HG03442 (cell line): ENCODE measurements at regions not wholly inside any gene's neighbourhood (a gene's known extent, or its start where the extent isn't known, plus 50 kb on each side); places are given as distances from the start of the nearest gene placed in this dataset.

Experiments used
- ATAC-seq: cut with Tn5 transposase; IDR thresholded peaks from one replicate; pipeline ENCODE4 v1.9.1; 2021; ENCODE audit warnings: mild to moderate bottlenecking, moderate library complexity; ENCODE audit not compliant: unreplicated experiment

GRCh38 chr2:15718103-15718943, 126.7 kb downstream of the DDX1 start:
- ATAC-seq = no peak

GRCh38 chr2:15718944-15719323, 127.3 kb downstream of the DDX1 start:
- no peak for ATAC-seq

GRCh38 chr2:15719566-15720313, 128.1 kb downstream of the DDX1 start:
- no peak for ATAC-seq

- no peak for ATAC-seq
Observed at GRCh38 chr2:15720561-15721307, 129.1 kb downstream of the DDX1 start.

DNA sequence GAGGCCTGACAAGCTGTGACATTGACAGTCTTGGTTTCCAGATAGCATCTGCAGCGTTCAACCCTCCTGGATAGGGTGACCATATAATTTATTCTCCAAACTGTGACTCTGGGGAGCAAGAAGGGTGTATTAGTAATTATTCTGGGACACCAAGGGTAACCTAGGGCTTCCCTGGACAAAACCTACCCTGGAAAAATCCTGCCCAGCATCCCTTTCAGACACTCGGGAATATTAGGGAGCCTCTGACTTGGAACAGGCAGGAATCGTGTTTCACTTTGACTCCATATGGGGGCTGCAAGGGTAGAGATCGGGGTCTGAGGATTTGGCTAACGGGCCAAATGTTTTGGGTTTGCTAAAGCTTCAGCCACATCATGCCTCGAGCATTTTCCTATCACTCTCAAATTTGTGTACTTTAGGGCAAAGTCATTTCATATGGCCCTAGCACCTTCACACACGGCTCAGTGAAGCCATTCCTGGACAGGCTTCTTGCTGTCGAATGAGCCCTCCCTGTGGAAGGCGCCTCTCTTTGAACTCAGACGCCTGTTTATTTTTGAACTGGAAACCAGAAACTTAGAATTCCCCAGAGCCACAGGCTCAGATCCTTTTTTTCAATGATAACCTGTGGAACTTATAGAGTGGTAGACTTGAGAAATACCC, 129.9 kb downstream of the DDX1 start:
- ATAC-seq = no peak

DNA sequence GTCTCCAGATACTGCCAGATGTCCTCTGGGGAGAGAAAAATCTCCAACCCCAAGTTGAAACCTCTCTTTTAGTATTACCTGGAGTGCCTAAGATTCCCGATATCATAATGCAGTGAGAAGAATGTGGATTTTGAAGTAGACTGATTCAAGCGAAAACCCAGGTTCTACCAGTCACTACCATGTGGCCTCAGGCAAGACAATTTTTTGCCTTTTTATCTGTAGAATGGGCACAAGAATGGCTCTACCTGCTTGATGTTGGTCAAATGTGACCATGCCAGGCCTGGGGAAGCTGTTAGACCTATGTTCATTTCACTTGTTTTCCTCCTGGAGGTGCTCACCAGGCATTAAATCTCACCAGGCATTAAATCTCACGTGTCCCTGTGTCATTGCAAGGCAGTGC, 131.3 kb downstream of the DDX1 start:
- no peak for ATAC-seq

DNA sequence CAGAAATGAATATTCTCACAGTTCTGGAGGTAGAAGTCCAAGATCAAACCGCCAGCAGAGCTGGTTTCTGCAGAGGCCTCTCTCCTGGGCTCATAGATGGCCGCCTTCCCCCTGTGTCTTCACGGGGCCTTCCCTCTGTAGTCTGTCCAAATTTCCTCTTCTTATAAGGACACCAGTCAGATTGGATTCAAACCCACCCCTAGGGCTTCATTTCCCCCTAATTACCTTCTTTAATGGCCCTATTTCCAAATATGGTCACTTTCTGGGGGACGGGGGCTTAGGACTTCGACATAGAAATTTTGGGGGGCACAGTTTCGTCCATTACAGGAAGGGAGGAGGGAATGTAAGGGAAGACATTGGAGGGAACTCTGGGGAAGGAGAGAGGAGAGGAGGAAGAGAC, 132.6 kb downstream of the DDX1 start:
- no peak for ATAC-seq

DNA sequence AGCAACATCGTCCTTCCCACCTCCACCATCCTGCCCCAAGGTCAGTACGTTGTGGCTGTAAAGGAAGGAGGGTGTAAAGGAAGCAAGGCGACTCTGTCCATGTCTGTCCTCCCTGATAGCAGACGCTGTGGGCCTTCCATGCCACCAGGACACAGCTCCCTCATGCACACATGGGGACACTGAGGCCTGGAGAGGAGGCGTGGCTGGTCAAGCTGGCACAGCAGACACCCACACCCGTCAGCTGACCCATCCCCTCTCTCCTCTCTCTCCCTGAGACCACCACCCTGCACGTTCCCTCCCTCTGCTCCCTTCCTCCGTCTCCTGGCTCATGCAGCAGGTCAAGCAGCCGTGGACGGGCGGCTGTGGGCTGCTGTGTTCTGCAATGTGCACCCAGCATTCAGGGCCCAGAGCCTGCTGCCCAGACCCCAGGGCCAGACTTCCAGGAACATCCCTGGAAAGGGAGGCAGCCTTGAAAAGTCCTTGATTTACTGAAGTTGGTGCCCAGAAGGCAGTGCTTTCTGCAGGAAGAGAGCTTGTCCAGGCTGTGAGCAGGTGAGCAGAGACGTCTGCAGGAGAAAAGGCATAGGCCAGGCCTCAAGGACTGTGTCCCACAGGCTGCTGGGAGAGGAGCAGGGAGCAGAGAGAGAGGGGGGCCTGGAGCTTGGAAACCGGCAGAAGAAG, 133.6 kb downstream of the DDX1 start:
- no peak for ATAC-seq

- no peak for ATAC-seq
Observed at GRCh38 chr2:15725782-15726112, 134.1 kb downstream of the DDX1 start.

DNA sequence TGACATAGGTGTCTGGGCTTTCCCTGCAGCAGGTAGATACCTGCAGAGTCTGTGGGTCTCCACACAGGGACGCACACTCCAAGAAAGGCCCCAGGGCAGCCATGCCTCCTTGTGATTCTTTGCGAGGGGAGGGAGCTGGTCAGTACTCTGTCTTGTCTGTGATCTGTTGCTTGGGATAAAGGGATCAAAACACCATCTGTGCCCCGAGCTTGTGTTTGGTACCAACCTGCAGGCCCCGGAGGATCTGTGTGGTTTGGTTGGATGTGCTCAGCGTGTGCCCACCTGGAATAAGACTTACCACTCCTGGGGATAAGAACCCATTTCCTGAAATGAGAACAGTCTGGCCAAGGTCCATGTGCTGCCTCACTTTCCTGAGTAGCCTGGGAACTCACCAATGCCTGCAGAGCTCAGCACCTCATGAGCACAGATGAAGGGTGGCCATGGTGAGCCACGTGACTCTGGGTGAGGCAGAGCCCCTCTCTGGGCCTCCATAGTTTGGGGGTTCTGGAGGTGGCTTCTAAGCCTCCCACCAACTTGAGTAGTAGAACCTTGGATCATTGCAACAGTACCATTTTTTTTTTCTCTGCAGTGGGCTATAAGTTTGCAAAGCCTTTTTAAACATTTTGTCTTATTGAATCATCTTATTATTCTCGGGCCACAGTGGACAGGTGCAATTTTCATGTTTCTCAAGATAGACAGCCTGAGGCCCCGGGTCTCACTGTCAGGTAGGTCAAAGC, 134.8 kb downstream of the DDX1 start:
- ATAC-seq = no peak

- ATAC-seq = no peak
Observed at GRCh38 chr2:15727396-15728244, 136.0 kb downstream of the DDX1 start.

GRCh38 chr2:15728245-15728938, 136.7 kb downstream of the DDX1 start:
- ATAC-seq = no peak

DNA sequence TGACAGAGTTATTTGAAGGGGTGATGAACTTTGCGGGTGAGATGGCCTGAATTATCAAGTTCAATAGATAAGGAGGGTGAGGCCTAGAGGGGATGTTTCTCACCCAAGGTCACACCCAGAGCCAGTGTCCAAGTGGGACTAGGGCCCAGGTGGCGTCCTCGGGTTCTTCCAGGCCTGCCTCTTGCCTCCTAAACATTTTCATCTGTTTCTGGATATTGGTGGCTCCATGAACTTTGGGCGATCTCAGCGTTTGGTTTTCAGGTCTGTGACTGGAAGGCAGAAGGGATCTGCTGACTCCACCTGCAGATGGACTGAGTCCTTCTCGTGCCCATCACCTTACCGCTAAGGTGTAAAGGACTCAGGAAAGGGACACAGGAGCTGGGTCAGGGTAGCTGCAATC, 137.3 kb downstream of the DDX1 start:
- ATAC-seq = no peak

DNA sequence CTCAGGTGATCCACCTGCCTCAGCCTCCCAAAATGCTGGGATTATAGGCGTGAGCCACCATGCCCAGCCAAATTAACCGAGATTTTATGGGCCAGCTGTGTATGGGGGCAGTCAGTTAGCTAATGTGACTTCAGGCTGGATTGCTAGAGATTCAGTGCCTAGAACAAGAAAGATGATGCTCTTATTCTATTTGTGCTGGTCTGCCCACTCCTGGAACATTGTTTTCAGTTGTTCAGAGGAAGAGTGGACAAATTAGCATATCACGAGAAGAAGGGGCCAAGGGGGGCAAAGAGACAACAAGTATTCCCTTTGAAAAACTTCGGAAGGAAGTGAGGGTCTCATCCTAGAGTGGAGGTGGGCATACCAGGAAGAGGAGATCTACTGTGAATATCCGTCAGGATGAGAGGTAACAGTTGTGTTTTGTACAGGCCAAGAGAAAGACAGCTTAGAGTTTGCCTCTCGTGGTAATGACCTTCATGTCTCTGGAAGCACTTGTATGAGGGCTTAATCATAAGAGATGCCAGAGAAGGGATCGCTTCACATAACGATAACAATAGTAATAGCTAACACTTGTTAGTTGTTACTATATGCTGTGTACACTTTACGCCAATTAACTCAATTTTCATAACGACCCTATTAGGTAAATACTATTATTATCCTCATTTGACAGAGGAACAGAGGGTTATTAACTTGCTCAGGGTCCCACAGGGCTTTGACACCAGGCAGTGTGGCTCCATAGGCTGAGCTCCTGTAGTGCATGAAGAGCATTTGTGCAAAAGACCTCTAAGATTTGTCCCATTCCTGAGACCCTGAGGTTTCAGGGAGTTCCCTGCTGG, 138.3 kb downstream of the DDX1 start:
- no peak for ATAC-seq

DNA sequence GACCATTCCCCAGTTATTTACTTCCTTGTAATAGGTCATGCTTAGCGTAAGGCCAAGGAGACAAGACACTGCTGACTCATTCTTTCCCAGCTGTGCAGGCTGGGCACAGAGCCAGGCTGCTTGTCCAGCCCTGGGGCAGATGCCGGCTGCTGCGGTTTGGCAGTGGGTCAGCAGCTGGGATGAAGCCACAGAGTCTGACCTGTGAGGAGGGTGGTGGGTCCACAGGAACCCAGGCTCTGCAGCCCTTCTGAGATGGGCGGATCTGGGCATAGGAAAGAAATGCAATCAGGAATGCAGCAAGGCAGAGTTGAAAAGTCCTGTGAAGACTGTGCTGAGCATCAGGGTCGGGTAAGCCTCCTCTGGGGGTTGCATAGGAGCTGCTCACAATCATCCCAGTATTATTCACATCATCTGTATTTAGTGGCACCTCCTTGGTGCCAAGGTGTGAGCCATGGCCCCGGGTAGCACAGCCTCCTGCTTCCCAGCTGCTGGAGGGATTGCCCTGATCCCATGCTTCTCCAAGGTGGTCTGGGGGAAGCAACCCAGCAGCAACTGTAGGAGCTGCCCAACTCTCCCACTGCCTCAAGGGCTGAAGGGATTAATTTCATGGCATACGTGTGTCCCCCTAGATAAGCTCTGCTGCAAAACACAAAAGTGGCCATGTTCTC, 139.0 kb downstream of the DDX1 start:
- peak; percentile 55 for ATAC-seq

DNA sequence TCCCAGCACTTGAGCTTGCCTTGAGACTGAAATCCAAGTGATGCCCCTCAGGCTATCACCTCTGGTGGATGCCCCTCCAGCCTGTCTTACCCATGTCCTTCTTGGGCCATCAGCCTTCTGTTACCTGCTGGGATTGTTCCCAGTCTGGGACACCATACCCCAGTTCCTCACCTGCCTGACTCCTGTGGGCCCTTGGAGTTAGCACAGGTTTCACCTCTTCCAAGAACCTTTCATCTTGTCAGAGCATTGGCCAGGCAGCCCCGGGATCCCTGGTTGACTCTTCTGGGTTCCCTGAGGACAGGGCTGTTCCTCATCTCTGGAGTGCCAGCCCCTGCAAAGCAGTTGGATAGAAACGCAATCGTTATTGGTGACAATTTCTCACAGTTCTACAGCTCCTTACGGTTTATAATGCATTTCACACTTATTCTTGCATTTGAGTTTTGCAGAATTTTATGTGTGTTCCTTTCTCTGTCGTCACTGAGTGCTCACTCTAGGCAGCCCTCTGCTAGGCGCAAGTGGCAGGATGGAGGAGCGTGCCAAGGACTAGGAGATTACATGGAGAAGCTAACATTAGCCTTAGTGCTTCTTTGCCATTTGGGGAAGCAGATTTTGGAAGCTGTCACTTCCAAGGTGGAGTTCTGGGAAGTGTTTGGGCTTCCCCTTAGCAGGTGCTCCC, 139.7 kb downstream of the DDX1 start:
- ATAC-seq = no peak

DNA sequence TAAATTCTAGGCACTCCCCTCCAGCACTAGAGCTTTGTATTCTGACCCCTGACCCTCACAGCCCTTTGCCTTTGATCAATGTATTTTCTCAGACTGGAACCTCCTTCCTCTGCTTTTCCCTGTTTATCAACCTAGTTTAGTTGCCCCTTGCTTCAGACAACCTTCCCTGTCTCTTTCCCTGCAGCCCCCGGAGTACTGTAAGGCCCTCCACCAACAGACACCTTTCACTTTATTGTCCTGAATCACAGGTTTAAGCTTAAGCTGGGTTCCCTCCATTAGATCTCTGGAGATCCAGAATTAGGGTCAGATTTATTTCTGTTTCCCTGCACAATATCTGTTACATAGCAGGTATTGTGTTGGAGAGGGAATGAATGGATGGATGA, 140.2 kb downstream of the DDX1 start:
- no peak for ATAC-seq
